PFSK-1 (cell line): ENCODE measurements at regions not wholly inside any gene's neighbourhood (a gene's known extent, or its start where the extent isn't known, plus 50 kb on each side); places are given as distances from the start of the nearest gene placed in this dataset.

Source experiments
- FOXP2 ChIP-seq: optimal IDR thresholded peaks from 2 replicates; pipeline ENCODE3; 2011; ENCODE audit warnings: borderline replicate concordance, control low read depth, inconsistent platforms; ENCODE audit not compliant: insufficient read depth; ENCODE audit errors: extremely low read length, extremely low read depth
- POLR2AphosphoS5 ChIP-seq: IDR thresholded peaks from 2 replicates; pipeline ENCODE4 v1.6.1; 2012; ENCODE audit warnings: low read depth, mild to moderate bottlenecking, control low read depth, low read length, moderate library complexity
- SIN3A ChIP-seq: IDR thresholded peaks from 2 replicates; pipeline ENCODE4 v1.6.1; 2012; ENCODE audit warnings: mild to moderate bottlenecking, low read length, moderate library complexity, borderline replicate concordance; ENCODE audit not compliant: insufficient read depth
- TAF1 ChIP-seq: IDR thresholded peaks from 2 replicates; pipeline ENCODE4 v1.6.1; 2012; ENCODE audit warnings: low read length, control low read depth, borderline replicate concordance; ENCODE audit not compliant: insufficient read depth
- TF ChIP-seq, protein P1 (sequence below), 2 experiments: IDR thresholded peaks; 2 replicates each; pipeline versions ENCODE4 v1.6.1 to v1.8.0; 2011 to 2012; ENCODE audit warnings: low read depth in 2 of 2, low read length in 2 of 2, control low read depth in 1 of 2, inconsistent platforms in 1 of 2, mild to moderate bottlenecking in 1 of 2, moderate library complexity in 1 of 2; ENCODE audit not compliant: insufficient read depth in 1 of 2

DNA sequence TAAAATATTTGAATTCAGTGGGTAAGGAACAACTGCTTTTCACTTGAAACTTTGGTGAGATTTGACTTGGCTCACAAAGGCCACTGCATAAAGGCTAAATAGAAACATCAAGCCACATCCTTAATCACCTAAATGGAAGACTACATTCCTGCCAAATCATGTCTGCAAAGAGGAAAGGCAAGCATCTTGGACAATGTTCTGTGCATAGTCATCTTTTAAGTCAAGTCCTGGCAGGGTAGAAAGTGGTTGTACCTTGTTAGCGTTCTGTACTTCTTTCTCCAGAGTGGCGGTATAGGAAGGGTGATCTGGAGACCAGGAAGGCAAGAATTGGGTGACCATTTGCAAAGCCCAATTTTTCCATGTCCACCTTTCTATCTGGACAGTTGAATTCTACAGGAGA, 121.4 kb upstream of the SLC14A2 start:
- TF ChIP-seq SIN3A = no peak
- no peak for TF ChIP-seq POLR2AphosphoS5
- TF ChIP-seq, protein P1, sequence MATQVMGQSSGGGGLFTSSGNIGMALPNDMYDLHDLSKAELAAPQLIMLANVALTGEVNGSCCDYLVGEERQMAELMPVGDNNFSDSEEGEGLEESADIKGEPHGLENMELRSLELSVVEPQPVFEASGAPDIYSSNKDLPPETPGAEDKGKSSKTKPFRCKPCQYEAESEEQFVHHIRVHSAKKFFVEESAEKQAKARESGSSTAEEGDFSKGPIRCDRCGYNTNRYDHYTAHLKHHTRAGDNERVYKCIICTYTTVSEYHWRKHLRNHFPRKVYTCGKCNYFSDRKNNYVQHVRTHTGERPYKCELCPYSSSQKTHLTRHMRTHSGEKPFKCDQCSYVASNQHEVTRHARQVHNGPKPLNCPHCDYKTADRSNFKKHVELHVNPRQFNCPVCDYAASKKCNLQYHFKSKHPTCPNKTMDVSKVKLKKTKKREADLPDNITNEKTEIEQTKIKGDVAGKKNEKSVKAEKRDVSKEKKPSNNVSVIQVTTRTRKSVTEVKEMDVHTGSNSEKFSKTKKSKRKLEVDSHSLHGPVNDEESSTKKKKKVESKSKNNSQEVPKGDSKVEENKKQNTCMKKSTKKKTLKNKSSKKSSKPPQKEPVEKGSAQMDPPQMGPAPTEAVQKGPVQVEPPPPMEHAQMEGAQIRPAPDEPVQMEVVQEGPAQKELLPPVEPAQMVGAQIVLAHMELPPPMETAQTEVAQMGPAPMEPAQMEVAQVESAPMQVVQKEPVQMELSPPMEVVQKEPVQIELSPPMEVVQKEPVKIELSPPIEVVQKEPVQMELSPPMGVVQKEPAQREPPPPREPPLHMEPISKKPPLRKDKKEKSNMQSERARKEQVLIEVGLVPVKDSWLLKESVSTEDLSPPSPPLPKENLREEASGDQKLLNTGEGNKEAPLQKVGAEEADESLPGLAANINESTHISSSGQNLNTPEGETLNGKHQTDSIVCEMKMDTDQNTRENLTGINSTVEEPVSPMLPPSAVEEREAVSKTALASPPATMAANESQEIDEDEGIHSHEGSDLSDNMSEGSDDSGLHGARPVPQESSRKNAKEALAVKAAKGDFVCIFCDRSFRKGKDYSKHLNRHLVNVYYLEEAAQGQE (IDR thresholded peaks at IDR 0.05; ENCODE audit: insufficient read depth in 1 of 2, low read depth in 2 of 2, low read length in 2 of 2) = no peak
- TF ChIP-seq FOXP2 = no peak
- TF ChIP-seq TAF1 = no peak

DNA sequence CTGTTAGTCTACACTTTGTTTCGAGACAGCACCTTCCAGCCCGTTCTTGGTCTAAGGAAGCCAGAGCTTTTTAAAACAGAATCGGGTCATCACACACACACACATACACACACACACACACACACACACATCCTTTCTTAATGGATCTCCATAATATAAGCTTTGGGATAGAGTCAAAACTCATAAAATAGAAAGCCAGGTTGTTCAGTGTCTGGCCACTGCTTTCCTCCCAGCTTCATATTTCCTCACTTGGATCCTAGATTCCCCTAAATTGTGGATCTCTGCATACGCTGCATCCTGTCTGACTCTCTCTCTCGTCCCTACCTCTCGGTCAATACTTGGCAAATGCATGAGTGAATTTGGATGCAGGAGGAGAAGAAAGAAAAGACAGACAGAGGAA, 120.5 kb upstream of the SLC14A2 start:
- TF ChIP-seq POLR2AphosphoS5 = no peak
- TF ChIP-seq, protein P1 (IDR thresholded peaks at IDR 0.05; ENCODE audit: insufficient read depth in 1 of 2, low read depth in 2 of 2, low read length in 2 of 2) = no peak
- TF ChIP-seq SIN3A = no peak
- no peak for TF ChIP-seq FOXP2
- no peak for TF ChIP-seq TAF1

DNA sequence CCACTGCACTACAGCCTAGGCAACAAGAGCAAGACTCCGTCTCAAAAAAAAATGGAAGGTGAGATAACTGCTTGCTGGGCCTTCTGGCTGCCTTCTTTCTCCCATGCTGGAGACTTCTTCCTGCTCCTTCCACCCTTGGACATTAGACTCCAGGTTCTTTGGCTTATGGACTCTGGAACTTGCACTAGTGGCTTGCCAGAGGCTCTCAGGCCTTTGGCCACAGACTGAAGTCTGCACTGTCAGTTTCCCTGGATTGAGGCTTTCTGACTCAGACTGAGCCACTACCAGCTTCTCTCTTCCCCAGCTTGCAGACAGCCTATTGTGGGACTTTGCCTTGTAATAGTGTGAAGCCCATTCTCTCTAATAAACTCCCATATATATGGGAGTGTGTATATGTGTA, 118.5 kb upstream of the SLC14A2 start:
- TF ChIP-seq SIN3A (no peak), TAF1 (no peak), POLR2AphosphoS5 (no peak), FOXP2 (no peak)
- TF ChIP-seq, protein P1 (IDR thresholded peaks at IDR 0.05; ENCODE audit: insufficient read depth in 1 of 2, low read depth in 2 of 2, low read length in 2 of 2) = no peak

DNA sequence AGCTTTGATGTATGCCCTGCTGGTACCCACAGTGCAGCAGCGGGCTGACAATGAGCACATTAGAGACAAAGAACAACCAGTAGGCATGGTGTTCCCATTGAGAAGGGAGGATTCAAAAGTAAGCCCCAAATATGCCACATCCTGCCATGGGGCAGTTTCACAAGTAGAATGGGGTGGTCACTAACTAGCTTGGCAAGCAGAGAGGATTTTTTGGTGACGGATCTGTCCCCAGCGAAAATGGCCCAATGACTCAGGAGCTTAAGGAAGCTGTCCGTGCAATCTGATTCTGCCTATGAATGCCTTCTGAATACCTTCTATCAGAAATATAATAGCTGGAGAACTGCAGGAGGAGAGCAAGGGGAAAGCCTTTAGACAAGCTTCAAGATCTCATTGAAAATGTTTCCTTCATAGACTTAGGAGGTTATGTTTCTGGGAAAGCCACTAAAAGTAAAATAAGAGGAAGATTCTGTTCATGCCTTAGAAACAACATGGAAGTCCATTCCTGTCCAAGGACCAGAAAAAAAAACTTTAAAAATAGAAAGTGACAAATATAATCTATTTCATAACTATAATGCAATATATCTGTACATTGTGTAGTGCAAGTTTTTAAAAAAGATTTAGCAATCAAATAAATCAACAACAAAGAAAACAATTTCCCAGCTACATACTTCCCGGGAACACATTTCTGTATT, 117.5 kb upstream of the SLC14A2 start:
- TF ChIP-seq FOXP2 = no peak
- no peak for TF ChIP-seq POLR2AphosphoS5
- no peak for TF ChIP-seq SIN3A
- TF ChIP-seq, protein P1 (IDR thresholded peaks at IDR 0.05; ENCODE audit: insufficient read depth in 1 of 2, low read depth in 2 of 2, low read length in 2 of 2) = no peak
- TF ChIP-seq TAF1 = no peak
